Tibial nerve (tissue), 4 donors: ENCODE measurements at regions not wholly inside any gene's neighbourhood (a gene's known extent, or its start where the extent isn't known, plus 50 kb on each side); places are given as distances from the start of the nearest gene placed in this dataset.

Source experiments
- DNase-seq, 2 donors: peaks; one replicate each; pipeline ENCODE4 v3.0.0-alpha.2; 2019; ENCODE audit warnings: low spot score in 2 of 2
- H3K27ac ChIP-seq, 4 donors: fragments of 200-600 bp; sonication (generic) in 3 of 4; one replicate each; pipeline ENCODE4 v1.5.1; 2017 to 2019; ENCODE audit warnings: mild to moderate bottlenecking in 1 of 4
- H3K27me3 ChIP-seq, 2 donors: fragments of 200-600 bp; sonication (generic) in 1 of 2; one replicate each; pipeline versions ENCODE4 v1.5.1 to v1.6.0; 2017 to 2019
- H3K36me3 ChIP-seq, 3 donors: fragments of 200-600 bp; sonication (generic); one replicate each; pipeline ENCODE4 v1.5.1; 2018 to 2019
- H3K4me1 ChIP-seq, 4 donors: fragments of 200-600 bp; sonication (generic) in 3 of 4; one replicate each; pipeline ENCODE4 v1.5.1; 2017 to 2019
- H3K4me3 ChIP-seq, 4 donors: fragments of 200-600 bp; sonication (generic) in 3 of 4; one replicate each; pipeline ENCODE4 v1.5.1; 2017 to 2019; ENCODE audit warnings: mild to moderate bottlenecking in 1 of 4, moderate library complexity in 1 of 4
- H3K9me3 ChIP-seq, 4 donors: fragments of 200-600 bp; sonication (generic) in 3 of 4; one replicate each; pipeline ENCODE4 v1.5.1; 2017 to 2019
- CTCF ChIP-seq, 5 experiments: fragments of 200-600 bp in 3 of 5; fragments of 450-650 bp in 2 of 5; sonication (generic) in 3 of 5; IDR thresholded peaks; one replicate each; pipeline ENCODE4 v1.5.1; 2016 to 2019; ENCODE audit warnings: antibody characterized with exemption in 5 of 5, mild to moderate bottlenecking in 3 of 5, moderate library complexity in 2 of 5
- EP300 ChIP-seq, 2 donors: sonication (generic); formaldehyde crosslinking; IDR thresholded peaks; one replicate each; pipeline ENCODE4 v1.6.1; 2017; ENCODE audit warnings: antibody characterized with exemption in 2 of 2, mild to moderate bottlenecking in 1 of 2
- POLR2A ChIP-seq, 2 donors: fragments of 450-650 bp; IDR thresholded peaks; one replicate each; pipeline ENCODE4 v1.6.1; 2017; ENCODE audit warnings: antibody characterized with exemption in 2 of 2, mild to moderate bottlenecking in 2 of 2, moderate library complexity in 2 of 2
- WGBS, 2 donors: methylation state at CpG; one replicate each; pipeline ENCODE4 v1.1.5; 2018; 5-methylcytosine and 5-hydroxymethylcytosine counted together

GRCh38 chr10:8398771-8399170, 344.3 kb downstream of the GATA3 start:
- Histone ChIP-seq H3K4me3 (no peak overlapping the region), H3K36me3 (no peaks in the 10 kb centered on the region), H3K4me1 (no peaks in the 10 kb centered on the region), H3K27ac (no peak overlapping the region), H3K9me3 (peaks cover 0 to 3% (median 0%) of the 10 kb centered on the region in 4 donors), H3K27me3 (no peaks in the 10 kb centered on the region)
- no peak for TF ChIP-seq POLR2A (IDR thresholded peaks at IDR 0.05)
- no peak for TF ChIP-seq CTCF (IDR thresholded peaks at IDR 0.05)
- no peak for TF ChIP-seq EP300 (IDR thresholded peaks at IDR 0.05)
- DNase-seq = no peak
- WGBS, 2 donors = 43 to 68% methylated on average over 1 of the region's 1 CpG

GRCh38 chr10:8400151-8400550, 345.7 kb downstream of the GATA3 start:
- Histone ChIP-seq H3K4me3 (no peak overlapping the region), H3K4me1 (no peaks in the 10 kb centered on the region), H3K36me3 (no peaks in the 10 kb centered on the region), H3K9me3 (peaks cover 0 to 3% (median 0%) of the 10 kb centered on the region in 4 donors), H3K27me3 (no peaks in the 10 kb centered on the region), H3K27ac (no peak overlapping the region)
- TF ChIP-seq POLR2A (IDR thresholded peaks at IDR 0.05) = no peak
- TF ChIP-seq CTCF (IDR thresholded peaks at IDR 0.05) = no peak
- TF ChIP-seq EP300 (IDR thresholded peaks at IDR 0.05) = no peak
- DNase-seq = no peak
- WGBS, 2 donors = 52 to 56% methylated on average over 6 of the region's 6 CpGs

- H3K4me3 ChIP-seq = no peak overlapping the region
- H3K9me3 ChIP-seq = peaks cover 0 to 3% (median 0%) of the 10 kb centered on the region in 4 donors
- DNase-seq = no peak
- no peaks in the 10 kb centered on the region for H3K36me3 ChIP-seq
- no peak overlapping the region for H3K27ac ChIP-seq
- no peak for TF ChIP-seq CTCF (IDR thresholded peaks at IDR 0.05)
- no peak for TF ChIP-seq EP300 (IDR thresholded peaks at IDR 0.05)
- TF ChIP-seq POLR2A (IDR thresholded peaks at IDR 0.05) = no peak
- no peaks in the 10 kb centered on the region for H3K4me1 ChIP-seq
- no peaks in the 10 kb centered on the region for H3K27me3 ChIP-seq
- 57 to 63% methylated on average over 3 of the region's 3 CpGs for WGBS, 2 donors
These were observed 346.4 kb downstream of the GATA3 start for GRCh38 chr10:8400892-8401291.

- H3K36me3 ChIP-seq = no peaks in the 10 kb centered on the region
- peaks cover 0 to 3% (median 0%) of the 10 kb centered on the region in 4 donors for H3K9me3 ChIP-seq
- no peaks in the 10 kb centered on the region for H3K27me3 ChIP-seq
- DNase-seq = no peak
- TF ChIP-seq POLR2A (IDR thresholded peaks at IDR 0.05) (no peak), CTCF (IDR thresholded peaks at IDR 0.05) (no peak), EP300 (IDR thresholded peaks at IDR 0.05) (no peak)
- no peaks in the 10 kb centered on the region for H3K4me1 ChIP-seq
- H3K4me3 ChIP-seq = no peak overlapping the region
- no peak overlapping the region for H3K27ac ChIP-seq
- 73 to 77% methylated on average over 4 of the region's 4 CpGs for whole genome bisulfite sequencing, 2 donors
These were observed 347.0 kb downstream of the GATA3 start for GRCh38 chr10:8401531-8401930.

- Histone ChIP-seq H3K27me3 (no peaks in the 10 kb centered on the region), H3K4me1 (no peaks in the 10 kb centered on the region), H3K9me3 (peaks cover 0 to 3% (median 0%) of the 10 kb centered on the region in 4 donors), H3K4me3 (no peak overlapping the region), H3K27ac (no peak overlapping the region), H3K36me3 (no peaks in the 10 kb centered on the region)
- no peak for DNase-seq
- no peak for TF ChIP-seq POLR2A (IDR thresholded peaks at IDR 0.05)
- TF ChIP-seq CTCF (IDR thresholded peaks at IDR 0.05) = no peak
- no peak for TF ChIP-seq EP300 (IDR thresholded peaks at IDR 0.05)
- WGBS, 2 donors = 47 to 50% methylated on average over 4 of the region's 4 CpGs
These were observed 348.1 kb downstream of the GATA3 start for GRCh38 chr10:8402576-8402975.
